ENCODE measurements at regions not wholly inside any gene's neighbourhood (a gene's known extent, or its start where the extent isn't known, plus 50 kb on each side); places are given as distances from the start of the nearest gene placed in this dataset.

- H3K9ac ChIP-seq (ENCODE audit: low read length): no peak overlapping the region
- no peaks in the 10 kb centered on the region for H3K9me3 ChIP-seq (ENCODE audit: control insufficient read depth, low read depth, low read length)
- no peaks in the 10 kb centered on the region for H3K27me3 ChIP-seq (ENCODE audit: control insufficient read depth, insufficient read depth, low read length)
- no peak overlapping the region for H3K27ac ChIP-seq (ENCODE audit: low read length)
- H3K4me1 ChIP-seq (ENCODE audit: control insufficient read depth, low read depth, low read length): no peaks in the 10 kb centered on the region
- no peak overlapping the region for H3K4me3 ChIP-seq (ENCODE audit: low read length)
- no peaks in the 10 kb centered on the region for H3K36me3 ChIP-seq (ENCODE audit: control insufficient read depth, low read depth, low read length)
Observed at GRCh38 chr15:97561529-97561928, 399.0 kb upstream of the ARRDC4 start.

- no peak overlapping the region for H3K9ac ChIP-seq (ENCODE audit: low read length)
- no peaks in the 10 kb centered on the region for H3K4me1 ChIP-seq (ENCODE audit: control insufficient read depth, low read depth, low read length)
- H3K27me3 ChIP-seq (ENCODE audit: control insufficient read depth, insufficient read depth, low read length): no peaks in the 10 kb centered on the region
- no peak overlapping the region for H3K4me3 ChIP-seq (ENCODE audit: low read length)
- H3K27ac ChIP-seq (ENCODE audit: low read length): no peak overlapping the region
- no peaks in the 10 kb centered on the region for H3K9me3 ChIP-seq (ENCODE audit: control insufficient read depth, low read depth, low read length)
- H3K36me3 ChIP-seq (ENCODE audit: control insufficient read depth, low read depth, low read length): no peaks in the 10 kb centered on the region
Observed at GRCh38 chr15:97563516-97563915, 397.0 kb upstream of the ARRDC4 start.

- Histone ChIP-seq H3K4me1 (ENCODE audit: control insufficient read depth, low read depth, low read length) (no peaks in the 10 kb centered on the region), H3K4me3 (ENCODE audit: low read length) (no peak overlapping the region), H3K9ac (ENCODE audit: low read length) (no peak overlapping the region)
Observed at GRCh38 chr15:97566961-97567360, 393.5 kb upstream of the ARRDC4 start.

GRCh38 chr15:97567411-97567810, 393.1 kb upstream of the ARRDC4 start:
- no peaks in the 10 kb centered on the region for H3K9me3 ChIP-seq (ENCODE audit: control insufficient read depth, low read depth, low read length)
- no peak overlapping the region for H3K27ac ChIP-seq (ENCODE audit: low read length)
- no peaks in the 10 kb centered on the region for H3K27me3 ChIP-seq (ENCODE audit: control insufficient read depth, insufficient read depth, low read length)
- H3K4me3 ChIP-seq (ENCODE audit: low read length): no peak overlapping the region
- H3K9ac ChIP-seq (ENCODE audit: low read length): no peak overlapping the region
- H3K36me3 ChIP-seq (ENCODE audit: control insufficient read depth, low read depth, low read length): no peaks in the 10 kb centered on the region
- no peaks in the 10 kb centered on the region for H3K4me1 ChIP-seq (ENCODE audit: control insufficient read depth, low read depth, low read length)

More at GRCh38 chr15:97566961-97567360, 393.5 kb upstream of the ARRDC4 start:
- no peak overlapping the region for H3K27ac ChIP-seq (ENCODE audit: low read length)
- H3K9me3 ChIP-seq (ENCODE audit: control insufficient read depth, low read depth, low read length): no peaks in the 10 kb centered on the region
- H3K27me3 ChIP-seq (ENCODE audit: control insufficient read depth, insufficient read depth, low read length): no peaks in the 10 kb centered on the region
- no peaks in the 10 kb centered on the region for H3K36me3 ChIP-seq (ENCODE audit: control insufficient read depth, low read depth, low read length)

GRCh38 chr15:97576929-97577645, 383.4 kb upstream of the ARRDC4 start:
- no peaks in the 10 kb centered on the region for H3K4me1 ChIP-seq (ENCODE audit: control insufficient read depth, low read depth, low read length)
- H3K9me3 ChIP-seq (ENCODE audit: control insufficient read depth, low read depth, low read length): no peaks in the 10 kb centered on the region
- no peaks in the 10 kb centered on the region for H3K36me3 ChIP-seq (ENCODE audit: control insufficient read depth, low read depth, low read length)
- no peak overlapping the region for H3K9ac ChIP-seq (ENCODE audit: low read length)
- no peaks in the 10 kb centered on the region for H3K27me3 ChIP-seq (ENCODE audit: control insufficient read depth, insufficient read depth, low read length)
- H3K4me3 ChIP-seq (ENCODE audit: low read length): no peak overlapping the region
- no peak overlapping the region for H3K27ac ChIP-seq (ENCODE audit: low read length)

- Histone ChIP-seq H3K36me3 (ENCODE audit: control insufficient read depth, low read depth, low read length) (no peaks in the 10 kb centered on the region), H3K9me3 (ENCODE audit: control insufficient read depth, low read depth, low read length) (no peaks in the 10 kb centered on the region), H3K9ac (ENCODE audit: low read length) (no peak overlapping the region), H3K4me3 (ENCODE audit: low read length) (no peak overlapping the region), H3K27ac (ENCODE audit: low read length) (no peak overlapping the region), H3K4me1 (ENCODE audit: control insufficient read depth, low read depth, low read length) (no peaks in the 10 kb centered on the region), H3K27me3 (ENCODE audit: control insufficient read depth, insufficient read depth, low read length) (no peaks in the 10 kb centered on the region)
Observed at GRCh38 chr15:97585408-97585807, 375.1 kb upstream of the ARRDC4 start.

GRCh38 chr15:97592778-97593177, 367.7 kb upstream of the ARRDC4 start:
- no peak overlapping the region for H3K27ac ChIP-seq (ENCODE audit: low read length)
- no peak overlapping the region for H3K4me3 ChIP-seq (ENCODE audit: low read length)
- H3K9me3 ChIP-seq (ENCODE audit: control insufficient read depth, low read depth, low read length): no peaks in the 10 kb centered on the region
- H3K27me3 ChIP-seq (ENCODE audit: control insufficient read depth, insufficient read depth, low read length): no peaks in the 10 kb centered on the region
- H3K36me3 ChIP-seq (ENCODE audit: control insufficient read depth, low read depth, low read length): no peaks in the 10 kb centered on the region
- no peaks in the 10 kb centered on the region for H3K4me1 ChIP-seq (ENCODE audit: control insufficient read depth, low read depth, low read length)
- no peak overlapping the region for H3K9ac ChIP-seq (ENCODE audit: low read length)

- Histone ChIP-seq H3K9me3 (ENCODE audit: control insufficient read depth, low read depth, low read length) (no peaks in the 10 kb centered on the region), H3K27me3 (ENCODE audit: control insufficient read depth, insufficient read depth, low read length) (no peaks in the 10 kb centered on the region), H3K27ac (ENCODE audit: low read length) (no peak overlapping the region), H3K36me3 (ENCODE audit: control insufficient read depth, low read depth, low read length) (no peaks in the 10 kb centered on the region), H3K4me3 (ENCODE audit: low read length) (no peak overlapping the region), H3K9ac (ENCODE audit: low read length) (no peak overlapping the region), H3K4me1 (ENCODE audit: control insufficient read depth, low read depth, low read length) (no peaks in the 10 kb centered on the region)
Observed at GRCh38 chr15:97597801-97598200, 362.7 kb upstream of the ARRDC4 start.

- Histone ChIP-seq H3K36me3 (ENCODE audit: control insufficient read depth, low read depth, low read length) (no peaks in the 10 kb centered on the region), H3K4me3 (ENCODE audit: low read length) (no peak overlapping the region), H3K9ac (ENCODE audit: low read length) (no peak overlapping the region), H3K9me3 (ENCODE audit: control insufficient read depth, low read depth, low read length) (no peaks in the 10 kb centered on the region), H3K27me3 (ENCODE audit: control insufficient read depth, insufficient read depth, low read length) (no peaks in the 10 kb centered on the region), H3K4me1 (ENCODE audit: control insufficient read depth, low read depth, low read length) (no peaks in the 10 kb centered on the region), H3K27ac (ENCODE audit: low read length) (no peak overlapping the region)
Observed at GRCh38 chr15:97598353-97598798, 362.1 kb upstream of the ARRDC4 start.

GRCh38 chr15:97600190-97600589, 360.3 kb upstream of the ARRDC4 start:
- Histone ChIP-seq H3K9me3 (ENCODE audit: control insufficient read depth, low read depth, low read length) (no peaks in the 10 kb centered on the region), H3K9ac (ENCODE audit: low read length) (no peak overlapping the region), H3K36me3 (ENCODE audit: control insufficient read depth, low read depth, low read length) (no peaks in the 10 kb centered on the region), H3K27ac (ENCODE audit: low read length) (no peak overlapping the region), H3K4me1 (ENCODE audit: control insufficient read depth, low read depth, low read length) (no peaks in the 10 kb centered on the region), H3K4me3 (ENCODE audit: low read length) (no peak overlapping the region), H3K27me3 (ENCODE audit: control insufficient read depth, insufficient read depth, low read length) (no peaks in the 10 kb centered on the region)

GRCh38 chr15:97604677-97605076, 355.8 kb upstream of the ARRDC4 start:
- Histone ChIP-seq H3K4me1 (ENCODE audit: control insufficient read depth, low read depth, low read length) (no peaks in the 10 kb centered on the region), H3K9me3 (ENCODE audit: control insufficient read depth, low read depth, low read length) (no peaks in the 10 kb centered on the region), H3K4me3 (ENCODE audit: low read length) (no peak overlapping the region), H3K36me3 (ENCODE audit: control insufficient read depth, low read depth, low read length) (no peaks in the 10 kb centered on the region), H3K9ac (ENCODE audit: low read length) (no peak overlapping the region), H3K27ac (ENCODE audit: low read length) (no peak overlapping the region), H3K27me3 (ENCODE audit: control insufficient read depth, insufficient read depth, low read length) (no peaks in the 10 kb centered on the region)

- Histone ChIP-seq H3K9ac (ENCODE audit: low read length) (no peak overlapping the region), H3K4me1 (ENCODE audit: control insufficient read depth, low read depth, low read length) (no peaks in the 10 kb centered on the region), H3K27ac (ENCODE audit: low read length) (no peak overlapping the region), H3K27me3 (ENCODE audit: control insufficient read depth, insufficient read depth, low read length) (no peaks in the 10 kb centered on the region), H3K36me3 (ENCODE audit: control insufficient read depth, low read depth, low read length) (no peaks in the 10 kb centered on the region), H3K9me3 (ENCODE audit: control insufficient read depth, low read depth, low read length) (no peaks in the 10 kb centered on the region), H3K4me3 (ENCODE audit: low read length) (no peak overlapping the region)
Observed at GRCh38 chr15:97615114-97615513, 345.4 kb upstream of the ARRDC4 start.

Measured in iPS-18a (cell line).